GM13977 (cell line): ENCODE measurements at regions not wholly inside any gene's neighbourhood (a gene's known extent, or its start where the extent isn't known, plus 50 kb on each side); places are given as distances from the start of the nearest gene placed in this dataset.

ENCODE experiments used
- DNase-seq: peaks from one replicate; pipeline ENCODE4 v3.0.0; 2012; ENCODE audit warnings: low spot score
- in situ Hi-C: fragments of 300-500 bp; cut with MboI; formaldehyde crosslinking; loops from one replicate; pipeline ENCODE4 v1.12.0; 2022; ENCODE audit warnings: low sequenced_read_pairs, low pct_unique_long_range_greater_than_20kb, mixed read lengths, inconsistent platforms; ENCODE audit not compliant: unreplicated experiment
- TF ChIP-seq, protein P1 (sequence below): IDR thresholded peaks from 2 replicates; pipeline ENCODE4 v1.5.1; 2012; ENCODE audit warnings: mild to moderate bottlenecking, control low read depth; ENCODE audit not compliant: insufficient read depth; ENCODE audit errors: extremely low read depth, missing control alignments

DNA sequence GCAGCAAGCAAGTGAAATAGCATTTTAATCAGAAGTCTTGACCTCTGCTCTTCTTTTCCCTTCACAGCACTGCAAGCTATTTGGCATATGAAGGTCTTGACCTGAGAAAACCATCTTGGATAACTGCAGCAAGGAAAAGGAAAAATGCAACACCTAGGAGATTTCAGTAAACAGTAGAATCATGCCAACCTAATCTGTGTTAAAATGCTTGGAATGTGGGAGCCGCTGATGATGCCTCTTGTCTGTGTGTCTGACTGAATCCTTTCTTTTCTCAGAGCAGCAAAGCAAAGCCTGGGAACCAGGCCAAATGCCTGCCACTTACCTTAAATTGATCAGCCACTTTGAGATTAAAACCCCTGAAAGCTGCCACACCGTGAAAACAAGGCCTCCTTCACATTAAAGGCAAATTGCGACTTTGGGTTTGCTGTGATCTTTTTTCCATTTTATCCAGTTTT lies 80.4 kb upstream of the CDK6 start:
- in situ Hi-C loops: no loop called here
- DNase-seq: no peak
- TF ChIP-seq, protein P1, sequence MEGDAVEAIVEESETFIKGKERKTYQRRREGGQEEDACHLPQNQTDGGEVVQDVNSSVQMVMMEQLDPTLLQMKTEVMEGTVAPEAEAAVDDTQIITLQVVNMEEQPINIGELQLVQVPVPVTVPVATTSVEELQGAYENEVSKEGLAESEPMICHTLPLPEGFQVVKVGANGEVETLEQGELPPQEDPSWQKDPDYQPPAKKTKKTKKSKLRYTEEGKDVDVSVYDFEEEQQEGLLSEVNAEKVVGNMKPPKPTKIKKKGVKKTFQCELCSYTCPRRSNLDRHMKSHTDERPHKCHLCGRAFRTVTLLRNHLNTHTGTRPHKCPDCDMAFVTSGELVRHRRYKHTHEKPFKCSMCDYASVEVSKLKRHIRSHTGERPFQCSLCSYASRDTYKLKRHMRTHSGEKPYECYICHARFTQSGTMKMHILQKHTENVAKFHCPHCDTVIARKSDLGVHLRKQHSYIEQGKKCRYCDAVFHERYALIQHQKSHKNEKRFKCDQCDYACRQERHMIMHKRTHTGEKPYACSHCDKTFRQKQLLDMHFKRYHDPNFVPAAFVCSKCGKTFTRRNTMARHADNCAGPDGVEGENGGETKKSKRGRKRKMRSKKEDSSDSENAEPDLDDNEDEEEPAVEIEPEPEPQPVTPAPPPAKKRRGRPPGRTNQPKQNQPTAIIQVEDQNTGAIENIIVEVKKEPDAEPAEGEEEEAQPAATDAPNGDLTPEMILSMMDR: no peak

DNA sequence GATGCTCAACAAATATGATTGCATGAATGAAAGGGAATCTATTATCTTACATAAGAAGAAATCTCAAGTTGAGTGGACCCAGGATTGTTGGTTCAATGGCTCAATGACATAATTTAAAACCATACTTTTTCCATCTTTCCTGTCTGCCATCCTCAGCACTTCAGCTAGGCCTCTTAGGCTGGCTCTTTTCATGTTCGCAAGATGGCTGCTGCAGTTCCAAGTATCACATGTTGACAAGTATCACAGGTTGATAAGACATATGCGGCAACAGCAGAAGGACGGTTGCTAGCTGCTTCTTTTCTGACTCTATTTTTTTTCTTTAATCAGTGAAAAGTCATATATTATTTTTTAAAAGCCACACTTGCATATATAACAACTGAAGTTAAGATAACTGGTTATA lies 79.0 kb upstream of the CDK6 start:
- no peak for DNase-seq
- in situ Hi-C loops: no loop called here
- TF ChIP-seq, protein P1: no peak

DNA sequence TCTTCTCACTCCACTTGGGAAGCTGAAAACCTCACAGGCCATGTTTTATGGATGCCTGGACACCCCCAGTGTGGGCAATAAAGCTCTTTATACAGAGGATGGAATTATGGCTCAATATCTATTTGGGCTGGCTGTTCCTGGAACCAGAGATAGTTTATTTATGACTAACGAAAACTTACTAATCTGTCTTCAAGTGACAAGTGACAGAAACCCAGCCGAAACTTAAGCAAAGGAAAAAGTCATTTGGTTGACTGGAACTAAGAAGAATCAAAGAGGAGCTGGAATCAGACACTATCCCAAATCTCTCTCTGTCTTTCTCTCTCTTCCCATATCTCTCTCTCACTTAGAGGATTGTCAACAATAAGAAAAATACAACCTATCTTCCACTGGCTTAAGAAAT lies 78.3 kb upstream of the CDK6 start:
- in situ Hi-C loops: no loop called here
- no peak for DNase-seq
- TF ChIP-seq, protein P1: no peak

DNA sequence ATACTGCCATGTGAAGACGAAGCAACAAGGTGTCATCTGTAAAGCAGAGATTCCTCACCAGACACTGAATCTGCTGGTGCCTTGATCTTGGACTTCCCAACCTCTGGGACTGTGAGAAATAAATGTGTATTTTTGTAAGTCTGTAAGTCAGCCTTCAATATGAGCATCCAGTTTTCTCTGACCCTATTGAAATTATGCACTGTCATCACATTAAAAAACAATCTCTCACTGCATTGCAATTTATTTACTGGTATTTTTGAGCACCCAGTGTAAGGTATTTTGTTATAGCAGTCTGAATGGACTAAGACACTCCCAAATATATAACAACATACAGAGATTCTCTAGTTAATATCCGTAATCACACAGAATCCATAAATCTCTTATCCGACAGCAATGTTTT lies 77.5 kb upstream of the CDK6 start:
- TF ChIP-seq, protein P1: no peak
- in situ Hi-C loops: no loop called here
- no peak for DNase-seq

DNA sequence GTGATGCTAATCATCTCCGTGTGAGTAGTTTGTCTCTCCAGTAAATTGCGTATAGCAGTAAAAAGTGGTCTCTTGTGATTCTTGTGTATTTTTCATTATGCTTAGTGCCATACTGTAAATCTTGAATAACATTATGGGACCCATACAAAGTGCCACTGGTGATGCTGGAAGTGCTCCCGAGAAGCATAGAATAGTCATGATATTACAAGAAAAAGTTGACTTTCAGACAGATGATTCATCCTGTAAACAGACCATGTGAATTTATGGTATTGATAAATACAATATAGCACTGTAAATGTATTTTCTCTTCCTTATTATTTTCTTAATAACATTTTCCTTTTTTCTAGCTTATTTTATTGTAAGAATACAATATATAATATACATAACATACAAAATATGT lies 74.6 kb upstream of the CDK6 start:
- in situ Hi-C loops: no loop called here
- DNase-seq: no peak
- TF ChIP-seq, protein P1: no peak

DNA sequence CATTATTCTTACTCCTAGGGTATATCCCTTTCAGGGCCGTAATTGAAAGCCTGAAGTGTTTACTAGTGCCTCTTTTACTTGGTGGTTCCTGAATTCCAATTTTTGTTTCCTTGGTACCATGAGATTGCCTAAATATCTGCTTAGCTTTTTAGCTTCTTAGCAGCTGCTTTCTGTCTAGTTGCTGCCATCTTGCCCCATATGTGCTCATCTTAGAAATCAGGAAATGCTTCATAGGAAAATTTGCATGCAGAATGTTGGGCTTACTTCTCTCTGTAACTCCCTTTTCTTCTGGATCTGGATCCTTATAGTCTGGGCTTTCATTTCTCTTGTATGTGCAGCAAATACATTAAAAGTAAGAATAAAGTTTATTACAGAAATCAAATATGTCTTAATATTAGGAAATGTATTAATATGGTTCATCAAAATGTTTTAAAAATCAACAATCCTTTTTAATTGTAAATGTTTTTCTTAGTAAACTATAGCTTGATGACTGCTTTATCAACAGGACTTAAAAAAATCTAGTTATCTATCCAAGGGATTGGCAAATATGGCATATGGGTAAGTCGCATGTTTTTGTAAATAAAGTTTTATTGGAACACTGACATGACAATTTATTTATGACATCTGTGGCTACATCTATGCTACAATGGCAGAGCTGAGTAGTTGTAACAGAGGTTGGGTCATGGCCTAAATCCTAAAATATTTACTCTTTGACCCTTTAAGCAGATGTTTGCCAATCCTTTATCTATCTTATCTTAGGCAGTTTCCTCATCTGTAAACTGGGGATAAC lies 73.5 kb upstream of the CDK6 start:
- TF ChIP-seq, protein P1: no peak
- no peak for DNase-seq
- in situ Hi-C loops: no loop called here
